ENCODE measurements at regions not wholly inside any gene's neighbourhood (a gene's known extent, or its start where the extent isn't known, plus 50 kb on each side); places are given as distances from the start of the nearest gene placed in this dataset.

DNA sequence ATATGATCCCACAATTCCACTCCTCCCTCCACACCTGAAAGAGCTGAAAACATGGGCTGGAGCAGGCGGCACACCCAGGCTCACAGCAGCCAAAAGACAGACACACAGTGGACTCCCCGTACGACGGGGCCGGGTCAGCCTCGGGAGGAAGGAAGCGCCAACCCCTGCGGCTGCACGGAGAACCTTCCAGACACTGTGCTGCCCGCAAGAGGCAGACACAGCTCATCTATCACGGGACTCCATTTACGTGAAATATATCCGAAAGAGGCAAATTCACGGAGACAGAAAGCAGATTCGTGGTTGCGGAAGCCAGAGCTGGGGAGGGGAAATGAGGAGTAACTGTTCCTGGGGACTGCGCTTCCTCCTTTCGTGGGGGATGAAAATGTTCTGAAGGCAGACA is 165.0 kb downstream of the BRD1 start:
- CTCF ChIA-PET, result no interaction called here
- no TSS peak for BruUV-seq (replicated peaks)
- H3K9me2 ChIP-seq (ENCODE audit: insufficient read depth), result no peaks in the 10 kb centered on the region
- no peak overlapping the region for H3K4me3 ChIP-seq (replicated peaks in 1 of 2; ENCODE audit: low read depth in 1 of 2, low read length in 2 of 2)
- no peaks in the 10 kb centered on the region for H4K20me1 ChIP-seq (ENCODE audit: insufficient read depth)
- no peaks in the 10 kb centered on the region for H3K9me3 ChIP-seq (ENCODE audit: control insufficient read depth in 1 of 2, insufficient read depth in 1 of 2, low read depth in 1 of 2, low read length in 2 of 2)
- intact Hi-C loops (cut with micrococcal nuclease), result no loop called here
- DNase-seq (ENCODE audit: low read depth, low spot score) (no peak), ATAC-seq (no peak)
- 0 out of 2 replicates have a peak, but pooled peaks cover 10% of the 10 kb centered on the region for H3K27me3 ChIP-seq (ENCODE audit: insufficient read depth, low read length)
- H3K27ac ChIP-seq (ENCODE audit: low read depth, low read length), result no peak overlapping the region
- H3K4me1 ChIP-seq (ENCODE audit: control insufficient read depth in 1 of 2, insufficient read depth in 2 of 2, low read length in 2 of 2), result peaks cover 0 to 3% of the 10 kb centered on the region in 2 experiments; a peak in 2 of 4 replicates
- RAD21 ChIA-PET (ENCODE audit: low non-redundant PET in 1 of 2, low total read pairs in 2 of 2, uncharacterized antibody in 2 of 2, unreplicated experiment in 2 of 2), result no interaction called here
- no peak overlapping the region for H2AFZ ChIP-seq (ENCODE audit: low read depth, low read length, poor library complexity, severe bottlenecking)
- POLR2A ChIA-PET, result no interaction called here
- no peak for TF ChIP-seq JUND (IDR thresholded peaks at IDR 0.05)
- no peak for TF ChIP-seq POLR2A (IDR thresholded peaks at IDR 0.05; ENCODE audit: borderline replicate concordance, extremely low read depth, insufficient read depth, insufficient read length)
- TF ChIP-seq FOSL1 (IDR thresholded peaks at IDR 0.05; ENCODE audit: low read depth), result no peak
- no peak for TF ChIP-seq RAD21 (IDR thresholded peaks at IDR 0.05; ENCODE audit: low read depth)
- no peak for TF ChIP-seq EZH2 (IDR thresholded peaks at IDR 0.05)
- TF ChIP-seq TCF7L2 (IDR thresholded peaks at IDR 0.05; ENCODE audit: borderline replicate concordance, extremely low read depth, insufficient read depth, insufficient read length), result no peak
- TF ChIP-seq, protein P1, sequence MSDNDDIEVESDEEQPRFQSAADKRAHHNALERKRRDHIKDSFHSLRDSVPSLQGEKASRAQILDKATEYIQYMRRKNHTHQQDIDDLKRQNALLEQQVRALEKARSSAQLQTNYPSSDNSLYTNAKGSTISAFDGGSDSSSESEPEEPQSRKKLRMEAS (IDR thresholded peaks at IDR 0.05), result no peak
- TF ChIP-seq ZNF274 (IDR thresholded peaks at IDR 0.05; ENCODE audit: low read depth, low read length), result no peak
- no peaks in the 10 kb centered on the region for H3K36me3 ChIP-seq (ENCODE audit: control insufficient read depth in 1 of 2, insufficient read depth in 2 of 2, low read length in 2 of 2)
- no peak overlapping the region for H3K9ac ChIP-seq (ENCODE audit: low read length)
- no peaks in the 10 kb centered on the region for H3K79me2 ChIP-seq (ENCODE audit: insufficient read depth, low read length)
- no peak overlapping the region for H3K4me2 ChIP-seq (ENCODE audit: low read length)

DNA sequence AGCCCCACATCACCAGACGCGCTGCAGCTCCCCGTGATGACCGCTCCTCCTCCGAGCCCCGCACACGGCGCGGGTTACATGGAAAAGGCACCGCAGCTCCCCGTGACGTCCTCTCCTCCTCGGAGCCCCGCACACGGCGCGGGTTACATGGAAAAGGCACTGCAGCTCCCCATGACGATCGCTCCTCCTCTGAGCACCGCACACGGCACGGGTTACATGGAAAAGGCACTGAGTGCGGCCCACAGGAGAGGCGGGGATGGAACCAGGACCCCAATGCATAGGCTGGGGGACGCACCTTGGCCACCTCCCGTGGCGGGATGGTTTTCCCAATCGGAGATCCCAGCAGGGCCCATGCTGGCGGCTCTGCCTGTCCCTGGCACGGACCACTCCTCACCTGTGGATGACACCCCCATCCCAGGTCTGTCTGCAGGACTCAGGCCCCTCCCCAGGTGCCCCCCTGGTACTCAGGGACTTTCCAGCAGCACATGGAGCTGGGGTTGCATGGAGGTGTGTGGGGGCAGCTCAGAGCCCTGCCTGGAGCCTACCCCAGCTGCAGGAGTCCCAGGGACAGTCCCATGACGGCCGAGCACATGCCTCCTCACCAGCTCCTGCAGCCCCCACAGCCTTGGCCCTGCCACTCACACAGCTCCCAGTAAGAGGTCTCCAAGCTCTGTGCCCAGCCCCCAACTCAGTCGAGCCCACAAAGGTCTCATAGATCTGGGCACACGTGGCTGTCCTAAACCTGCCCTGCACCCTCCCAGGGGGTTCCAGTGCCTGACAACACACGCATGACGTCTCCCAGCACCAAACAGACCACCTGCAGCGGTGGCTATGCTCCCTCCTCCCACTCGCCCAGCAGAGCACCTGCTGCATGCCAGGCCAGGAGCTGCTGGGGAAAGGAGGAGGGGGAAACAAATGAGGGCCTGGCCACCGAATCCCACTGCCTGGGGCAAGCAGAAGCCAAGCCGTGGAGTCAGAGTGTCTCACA is 166.6 kb downstream of the BRD1 start:
- Histone ChIP-seq H4K20me1 (ENCODE audit: insufficient read depth) (no peaks in the 10 kb centered on the region), H3K27me3 (ENCODE audit: insufficient read depth, low read length) (0 out of 2 replicates have a peak, but pooled peaks cover 10% of the 10 kb centered on the region), H3K4me2 (ENCODE audit: low read length) (no peak overlapping the region), H3K79me2 (ENCODE audit: insufficient read depth, low read length) (peaks cover 7% of the 10 kb centered on the region), H3K36me3 (ENCODE audit: control insufficient read depth in 1 of 2, insufficient read depth in 2 of 2, low read length in 2 of 2) (no peaks in the 10 kb centered on the region), H3K9me2 (ENCODE audit: insufficient read depth) (no peaks in the 10 kb centered on the region), H3K4me1 (ENCODE audit: control insufficient read depth in 1 of 2, insufficient read depth in 2 of 2, low read length in 2 of 2) (peaks cover 0 to 5% of the 10 kb centered on the region in 2 experiments; a peak in 2 of 4 replicates), H3K9me3 (ENCODE audit: control insufficient read depth in 1 of 2, insufficient read depth in 1 of 2, low read depth in 1 of 2, low read length in 2 of 2) (no peaks in the 10 kb centered on the region), H3K4me3 (replicated peaks in 1 of 2; ENCODE audit: low read depth in 1 of 2, low read length in 2 of 2) (no peak overlapping the region), H3K9ac (ENCODE audit: low read length) (no peak overlapping the region), H3K27ac (ENCODE audit: low read depth, low read length) (no peak overlapping the region), H2AFZ (ENCODE audit: low read depth, low read length, poor library complexity, severe bottlenecking) (no peak overlapping the region)
- ChIA-PET CTCF (no interaction called here), POLR2A (no interaction called here), RAD21 (ENCODE audit: low non-redundant PET in 1 of 2, low total read pairs in 2 of 2, uncharacterized antibody in 2 of 2, unreplicated experiment in 2 of 2) (no interaction called here)
- TF ChIP-seq EZH2 (IDR thresholded peaks at IDR 0.05), result no peak
- no peak for TF ChIP-seq JUND (IDR thresholded peaks at IDR 0.05)
- TF ChIP-seq, protein P2, sequence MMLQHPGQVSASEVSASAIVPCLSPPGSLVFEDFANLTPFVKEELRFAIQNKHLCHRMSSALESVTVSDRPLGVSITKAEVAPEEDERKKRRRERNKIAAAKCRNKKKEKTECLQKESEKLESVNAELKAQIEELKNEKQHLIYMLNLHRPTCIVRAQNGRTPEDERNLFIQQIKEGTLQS (IDR thresholded peaks at IDR 0.05), result no peak
- TF ChIP-seq, protein P3, sequence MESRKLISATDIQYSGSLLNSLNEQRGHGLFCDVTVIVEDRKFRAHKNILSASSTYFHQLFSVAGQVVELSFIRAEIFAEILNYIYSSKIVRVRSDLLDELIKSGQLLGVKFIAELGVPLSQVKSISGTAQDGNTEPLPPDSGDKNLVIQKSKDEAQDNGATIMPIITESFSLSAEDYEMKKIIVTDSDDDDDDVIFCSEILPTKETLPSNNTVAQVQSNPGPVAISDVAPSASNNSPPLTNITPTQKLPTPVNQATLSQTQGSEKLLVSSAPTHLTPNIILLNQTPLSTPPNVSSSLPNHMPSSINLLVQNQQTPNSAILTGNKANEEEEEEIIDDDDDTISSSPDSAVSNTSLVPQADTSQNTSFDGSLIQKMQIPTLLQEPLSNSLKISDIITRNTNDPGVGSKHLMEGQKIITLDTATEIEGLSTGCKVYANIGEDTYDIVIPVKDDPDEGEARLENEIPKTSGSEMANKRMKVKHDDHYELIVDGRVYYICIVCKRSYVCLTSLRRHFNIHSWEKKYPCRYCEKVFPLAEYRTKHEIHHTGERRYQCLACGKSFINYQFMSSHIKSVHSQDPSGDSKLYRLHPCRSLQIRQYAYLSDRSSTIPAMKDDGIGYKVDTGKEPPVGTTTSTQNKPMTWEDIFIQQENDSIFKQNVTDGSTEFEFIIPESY (IDR thresholded peaks at IDR 0.05; ENCODE audit: extremely low read depth, insufficient replicate concordance, low read length), result no peak
- no peak for TF ChIP-seq FOSL1 (IDR thresholded peaks at IDR 0.05; ENCODE audit: low read depth)
- TF ChIP-seq ELF1 (IDR thresholded peaks at IDR 0.05; ENCODE audit: borderline replicate concordance, low read depth), result no peak
- no peak for TF ChIP-seq RAD21 (IDR thresholded peaks at IDR 0.05; ENCODE audit: low read depth)
- no peak for TF ChIP-seq SP1 (IDR thresholded peaks at IDR 0.05; ENCODE audit: low read depth)
- TF ChIP-seq YY1 (IDR thresholded peaks at IDR 0.05; ENCODE audit: extremely low read depth, insufficient replicate concordance, low read depth, low read length), result no peak
- ATAC-seq (no peak), DNase-seq (ENCODE audit: low read depth, low spot score) (no peak)
- no TSS peak for BruUV-seq (replicated peaks)
- intact Hi-C loops (cut with micrococcal nuclease), result no loop called here
